HepG2 (cell line): ENCODE measurements at regions not wholly inside any gene's neighbourhood (a gene's known extent, or its start where the extent isn't known, plus 50 kb on each side); places are given as distances from the start of the nearest gene placed in this dataset.

Experiments
- ATAC-seq: fragments of 200-7000 bp; cut with Tn5 transposase; 3 replicates; pipeline ENCODE4 v1.9.1; 2020; ENCODE audit warnings: mild to moderate bottlenecking, moderate library complexity
- BruUV-seq: library from RNA; stranded (reverse); fragments of 400-500 nt; replicated peaks from 2 replicates; lab custom pipeline; 2021; lab: Mats Ljungman, UMichigan
- CTCF ChIA-PET: fragments of 300-600 bp; formaldehyde crosslinking; extraction: SDS; loops from one replicate; lab custom pipeline; 2021; ENCODE audit warnings: low total read pairs, inconsistent platforms, low intra/inter-chr PET ratio; lab: Yijun Ruan, JAX
- POLR2A ChIA-PET: fragments of 350-600 bp; sonication (Branson Sonifier 250); formaldehyde crosslinking; loops from one replicate; lab custom pipeline; 2020; ENCODE audit warnings: antibody characterized with exemption, inconsistent platforms; lab: Yijun Ruan, JAX
- DNase-seq: peaks from one replicate; pipeline ENCODE4 v3.0.0-alpha.2; 2015; ENCODE audit warnings: low spot score
- FAIRE-seq: peaks from 3 replicates; lab custom pipeline; 2011; peaks lifted over from hg19 to GRCh38; lab: Jason Lieb, UNC
- H2AFZ ChIP-seq: one replicate; pipeline ENCODE4 v1.6.1; 2011; ENCODE audit warnings: low read length, inconsistent platforms
- H3K27ac ChIP-seq: fragments of 300-600 bp; 3 replicates; pipeline ENCODE4 v1.8.0; 2011; ENCODE audit warnings: mixed run types, mild to moderate bottlenecking, mixed read lengths, low read length, inconsistent platforms; ENCODE audit not compliant: insufficient read depth; ENCODE audit errors: extremely low read length
- H3K27me3 ChIP-seq, 2 experiments: fragments of 200-600 bp in 1 of 2; 2 replicates in 1 of 2; 3 replicates in 1 of 2; pipeline versions ENCODE4 v1.6.0 to v1.8.0; 2011; ENCODE audit warnings: low read length in 2 of 2, mild to moderate bottlenecking in 2 of 2, moderate library complexity in 2 of 2, inconsistent platforms in 1 of 2; ENCODE audit not compliant: insufficient read depth in 2 of 2, control insufficient read depth in 1 of 2
- H3K36me3 ChIP-seq, 2 experiments: fragments of 200-600 bp in 1 of 2; replicated peaks in 1 of 2; 2 replicates in 1 of 2; 3 replicates in 1 of 2; pipeline versions ENCODE4 v1.5.1 to v1.8.0; 2011; ENCODE audit warnings: low read length in 2 of 2, inconsistent platforms in 1 of 2; ENCODE audit not compliant: insufficient read depth in 2 of 2, control insufficient read depth in 1 of 2
- H3K4me1 ChIP-seq: 2 replicates; pipeline ENCODE4 v1.5.1; 2012; ENCODE audit warnings: low read length, inconsistent platforms; ENCODE audit not compliant: insufficient read depth
- H3K4me2 ChIP-seq: 2 replicates; pipeline ENCODE4 v1.6.0; 2011; ENCODE audit warnings: low read depth, low read length, inconsistent platforms
- H3K4me3 ChIP-seq, 3 experiments: fragments of 200-600 bp in 1 of 3; sonication (generic), shearing (Covaris generic) in 1 of 3; replicated peaks in 1 of 3; 2 replicates each; pipeline ENCODE4 v1.5.1; 2011 to 2016; ENCODE audit warnings: low read length in 3 of 3, inconsistent platforms in 2 of 3, low read depth in 2 of 3, mild to moderate bottlenecking in 2 of 3, control low read depth in 1 of 3, mixed read lengths in 1 of 3; ENCODE audit not compliant: insufficient read depth in 1 of 3
- H3K79me2 ChIP-seq: one replicate; pipeline ENCODE4 v1.6.1; 2011; ENCODE audit warnings: low read length, inconsistent platforms; ENCODE audit not compliant: insufficient read depth
- H3K9ac ChIP-seq: 2 replicates; pipeline ENCODE4 v1.6.0; 2011; ENCODE audit warnings: mild to moderate bottlenecking, low read depth, low read length, inconsistent platforms; ENCODE audit not compliant: insufficient read depth
- H3K9me3 ChIP-seq: 2 replicates; pipeline ENCODE4 v1.5.1; 2012; ENCODE audit warnings: mild to moderate bottlenecking, low read length
- H4K20me1 ChIP-seq: 2 replicates; pipeline ENCODE4 v1.6.0; 2011; ENCODE audit warnings: inconsistent platforms, mild to moderate bottlenecking, low read length, moderate library complexity; ENCODE audit not compliant: insufficient read depth
- AHR ChIP-seq: IDR thresholded peaks from 2 replicates; pipeline ENCODE4 v1.6.1; 2018; ENCODE audit warnings: missing genetic modification reagents, missing compliant biosample characterization
- AKAP8 ChIP-seq: sonication (generic); formaldehyde crosslinking; IDR thresholded peaks from 2 replicates; pipeline ENCODE4 v1.5.1; 2020; ENCODE audit warnings: mild to moderate bottlenecking, missing genetic modification reagents
- ATRX ChIP-seq: sonication (generic); formaldehyde crosslinking; IDR thresholded peaks from 2 replicates; pipeline ENCODE4 v1.4.0; 2020; ENCODE audit warnings: missing genetic modification reagents, borderline replicate concordance
- JUN ChIP-seq: sonication (generic); formaldehyde crosslinking; IDR thresholded peaks from 2 replicates; pipeline ENCODE4 v1.4.0; 2020; ENCODE audit warnings: mild to moderate bottlenecking, missing genetic modification reagents
- KDM2A ChIP-seq: sonication (generic); formaldehyde crosslinking; IDR thresholded peaks from 2 replicates; pipeline ENCODE4 v1.4.0; 2020; ENCODE audit warnings: low read depth, missing genetic modification reagents, borderline replicate concordance
- MAFF ChIP-seq: IDR thresholded peaks from 2 replicates; pipeline ENCODE4 v1.6.1; 2011; ENCODE audit warnings: low read depth, low read length, improper control_type of control experiment
- PHF5A ChIP-seq: IDR thresholded peaks from one replicate; pipeline ENCODE4 v1.6.1; 2018; ENCODE audit warnings: low read depth, missing genetic modification reagents; ENCODE audit not compliant: unreplicated experiment
- RFXAP ChIP-seq: sonication (generic); formaldehyde crosslinking; IDR thresholded peaks from 2 replicates; pipeline ENCODE4 v1.4.0; 2020; ENCODE audit warnings: missing genetic modification reagents, borderline replicate concordance
- TMF1 ChIP-seq: sonication (generic); formaldehyde crosslinking; IDR thresholded peaks from 2 replicates; pipeline ENCODE4 v1.8.1; 2022; ENCODE audit warnings: low read depth, missing genetic modification reagents
- ZNF749 ChIP-seq: sonication (generic); formaldehyde crosslinking; IDR thresholded peaks from 2 replicates; pipeline ENCODE4 v1.8.0; 2022; ENCODE audit warnings: mild to moderate bottlenecking, missing genetic modification reagents, moderate library complexity, borderline replicate concordance
- ZNF83 ChIP-seq: sonication (generic); formaldehyde crosslinking; IDR thresholded peaks from 2 replicates; pipeline ENCODE4 v1.4.0; 2020; ENCODE audit warnings: missing genetic modification reagents, mild to moderate bottlenecking, borderline replicate concordance
- WGBS: methylation state at CpG from one replicate; pipeline ENCODE4 v1.1.6; 2017; ENCODE audit warnings: low lambda C conversion rate; 5-methylcytosine and 5-hydroxymethylcytosine counted together
- in situ Hi-C: cut with HindIII; loops from 2 replicates; pipeline ENCODE4 v1.10.0; 2017; ENCODE audit warnings: low pct_unique_long_range_greater_than_20kb; ENCODE audit not compliant: extremely low pct_ligation_motif_present
- intact Hi-C: fragments of 100-400 bp; cut with micrococcal nuclease; formaldehyde crosslinking; loops from one replicate; pipeline ENCODE4 v1.10.0; 2022; ENCODE audit not compliant: unreplicated experiment
- TF ChIP-seq, protein P1 (sequence below): sonication (generic); formaldehyde crosslinking; IDR thresholded peaks from 2 replicates; pipeline ENCODE4 v1.4.0; 2020; ENCODE audit warnings: mild to moderate bottlenecking, low read depth, missing genetic modification reagents
- TF ChIP-seq, protein P2 (sequence below): sonication (generic); formaldehyde crosslinking; IDR thresholded peaks from 2 replicates; pipeline ENCODE4 v1.4.0; 2020; ENCODE audit warnings: missing genetic modification reagents

DNA sequence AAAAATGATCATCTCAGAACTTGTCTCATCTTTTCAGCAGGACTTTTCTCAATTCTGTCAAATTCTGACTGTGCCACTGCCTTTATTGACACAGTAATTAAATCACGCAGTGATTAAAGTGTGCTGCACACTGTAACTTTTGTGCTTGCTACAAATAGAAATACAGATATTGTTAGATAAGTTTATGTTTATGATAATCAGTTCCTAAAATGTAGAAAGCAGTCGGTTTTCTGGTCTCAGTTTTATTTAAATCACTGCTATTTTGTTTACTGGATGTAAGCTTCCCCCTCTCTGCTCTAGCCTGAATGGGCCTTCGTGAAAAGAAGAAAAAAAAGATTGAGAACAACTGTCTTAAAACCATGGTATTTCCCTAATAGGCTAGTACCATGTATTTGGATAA, 258.8 kb upstream of the STARD13 start:
- TF ChIP-seq, protein P1, sequence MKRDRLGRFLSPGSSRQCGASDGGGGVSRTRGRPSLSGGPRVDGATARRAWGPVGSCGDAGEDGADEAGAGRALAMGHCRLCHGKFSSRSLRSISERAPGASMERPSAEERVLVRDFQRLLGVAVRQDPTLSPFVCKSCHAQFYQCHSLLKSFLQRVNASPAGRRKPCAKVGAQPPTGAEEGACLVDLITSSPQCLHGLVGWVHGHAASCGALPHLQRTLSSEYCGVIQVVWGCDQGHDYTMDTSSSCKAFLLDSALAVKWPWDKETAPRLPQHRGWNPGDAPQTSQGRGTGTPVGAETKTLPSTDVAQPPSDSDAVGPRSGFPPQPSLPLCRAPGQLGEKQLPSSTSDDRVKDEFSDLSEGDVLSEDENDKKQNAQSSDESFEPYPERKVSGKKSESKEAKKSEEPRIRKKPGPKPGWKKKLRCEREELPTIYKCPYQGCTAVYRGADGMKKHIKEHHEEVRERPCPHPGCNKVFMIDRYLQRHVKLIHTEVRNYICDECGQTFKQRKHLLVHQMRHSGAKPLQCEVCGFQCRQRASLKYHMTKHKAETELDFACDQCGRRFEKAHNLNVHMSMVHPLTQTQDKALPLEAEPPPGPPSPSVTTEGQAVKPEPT (CRISPR knock-in tag), result no peak
- TF ChIP-seq ZNF749 (CRISPR knock-in tag), result no peak
- TF ChIP-seq, all 625 proteins: peak for 0
- ChIA-PET CTCF (interaction anchor here (2.7 kb wide), 1 partner anchor 179 kb away, joined by 13 read pairs; no protein-coding TSS in a partner anchor), POLR2A (interaction anchor here (0.7 to 2.0 kb wide), 5 partner anchors 66 to 179 kb away, joined by 4 to 27 read pairs (median 4); no protein-coding TSS in a partner anchor)
- Histone ChIP-seq H3K4me1 (peaks cover 36% of the 10 kb centered on the region), H2AFZ (no peak overlapping the region), H3K79me2 (no peaks in the 10 kb centered on the region), H4K20me1 (no peaks in the 10 kb centered on the region), H3K9ac (peak overlapping the region; percentile 96; the same call in 1 of the 2 replicates), H3K27me3 (no peaks in the 10 kb centered on the region; a peak in 1 of 5 replicates), H3K4me3 (no peak overlapping the region), H3K4me2 (no peak overlapping the region; the same call in 1 of the 2 replicates), H3K36me3 (no peaks in the 10 kb centered on the region), H3K27ac (peak overlapping the region; percentile 99), H3K9me3 (no peaks in the 10 kb centered on the region)
- intact Hi-C loops, result loop anchor here (5.0 kb wide), 1 partner anchor 273 kb away; the partner anchor contains the start of gene RFC3
- 93% methylated on average over 3 of the region's 3 CpGs for WGBS
- no peak for FAIRE-seq
- no peak for ATAC-seq
- BruUV-seq, result no TSS peak
- no peak for DNase-seq
- in situ Hi-C loops, result loop anchor here (5.0 to 25.0 kb wide), 3 partner anchors 178 to 957 kb away; partner anchors contain the start of gene PDS5B

DNA sequence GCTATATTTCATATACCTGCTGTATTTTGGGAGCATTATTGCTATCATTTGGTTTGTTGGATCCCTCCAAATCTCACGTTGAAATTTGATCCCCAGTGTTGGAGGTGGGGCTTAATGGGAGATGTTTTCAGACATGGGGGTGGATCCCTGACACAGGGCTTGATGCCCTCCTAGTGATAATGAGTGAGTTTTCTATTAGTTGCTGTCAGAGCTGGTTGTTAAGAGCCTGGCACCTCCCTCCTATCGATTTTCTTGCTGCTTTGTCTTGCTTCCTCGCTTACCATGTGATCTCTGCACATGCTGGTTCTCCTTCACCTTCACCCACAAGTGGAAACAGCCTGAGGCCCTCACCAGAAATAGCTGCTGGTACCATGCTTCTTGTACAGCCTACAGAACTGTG, 259.9 kb upstream of the STARD13 start:
- FAIRE-seq, result no peak
- H3K36me3 ChIP-seq, result no peaks in the 10 kb centered on the region; a peak in 1 of 5 replicates
- no peak overlapping the region for H3K9ac ChIP-seq
- no peak overlapping the region for H3K4me2 ChIP-seq
- DNase-seq, result no peak
- no peaks in the 10 kb centered on the region for H3K9me3 ChIP-seq
- 100% methylated on average over 3 of the region's 3 CpGs for WGBS
- no peak overlapping the region for H3K27ac ChIP-seq
- no peaks in the 10 kb centered on the region for H4K20me1 ChIP-seq
- no peak for TF ChIP-seq PHF5A
- TF ChIP-seq AKAP8 (CRISPR knock-in tag), result no peak
- no peak for TF ChIP-seq RFXAP
- no peak for TF ChIP-seq ATRX (CRISPR knock-in tag)
- TF ChIP-seq AHR (CRISPR knock-in tag), result no peak
- TF ChIP-seq ZNF83 (CRISPR knock-in tag), result no peak
- no peak for TF ChIP-seq KDM2A (CRISPR knock-in tag)
- TF ChIP-seq JUN, result no peak
- TF ChIP-seq TMF1 (CRISPR knock-in tag), result no peak
- TF ChIP-seq MAFF, result no peak
- TF ChIP-seq, protein P2, sequence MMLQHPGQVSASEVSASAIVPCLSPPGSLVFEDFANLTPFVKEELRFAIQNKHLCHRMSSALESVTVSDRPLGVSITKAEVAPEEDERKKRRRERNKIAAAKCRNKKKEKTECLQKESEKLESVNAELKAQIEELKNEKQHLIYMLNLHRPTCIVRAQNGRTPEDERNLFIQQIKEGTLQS (CRISPR knock-in tag), result no peak
- TF ChIP-seq, all 625 proteins: peak for 0
- H3K4me1 ChIP-seq, result peaks cover 36% of the 10 kb centered on the region
- in situ Hi-C loops (loop anchor here (10.0 to 25.0 kb wide), 2 partner anchors 321 to 958 kb away; partner anchors contain the start of gene PDS5B), intact Hi-C loops (no loop called here)
- no peak for ATAC-seq
- H3K4me3 ChIP-seq, result no peak overlapping the region
- no TSS peak for BruUV-seq
- H2AFZ ChIP-seq, result no peak overlapping the region
- ChIA-PET POLR2A (no interaction called here), CTCF (no interaction called here)
- H3K27me3 ChIP-seq, result no peaks in the 10 kb centered on the region; a peak in 1 of 5 replicates
- H3K79me2 ChIP-seq, result no peaks in the 10 kb centered on the region
